Progenitor cell of endocrine pancreas (in vitro differentiated cells): ENCODE measurements at regions not wholly inside any gene's neighbourhood (a gene's known extent, or its start where the extent isn't known, plus 50 kb on each side); places are given as distances from the start of the nearest gene placed in this dataset.

Experiments
- DNase-seq: peaks from one replicate; pipeline ENCODE4 v3.0.0; 2021; ENCODE audit warnings: low spot score; ENCODE audit not compliant: unreplicated experiment
- H3K27ac Mint-ChIP-seq: 2 replicates; pipeline ENCODE4 v1.8.0; 2021; ENCODE audit warnings: mild to moderate bottlenecking, moderate library complexity, mixed read lengths
- H3K27me3 Mint-ChIP-seq: 2 replicates; pipeline ENCODE4 v1.8.0; 2021; ENCODE audit warnings: mixed read lengths
- H3K36me3 Mint-ChIP-seq: 2 replicates; pipeline ENCODE4 v1.8.0; 2022; ENCODE audit warnings: mixed read lengths; ENCODE audit not compliant: insufficient read depth
- H3K4me1 Mint-ChIP-seq: 2 replicates; pipeline ENCODE4 v1.8.0; 2021; ENCODE audit warnings: low read depth, mixed read lengths
- H3K4me3 Mint-ChIP-seq: 2 replicates; pipeline ENCODE4 v1.8.0; 2021; ENCODE audit warnings: low read depth, mild to moderate bottlenecking, moderate library complexity, mixed read lengths
- H3K9me3 Mint-ChIP-seq: 2 replicates; pipeline ENCODE4 v1.8.0; 2021; ENCODE audit warnings: low read depth, mixed read lengths
- CTCF ChIP-seq: fragments of 200-600 bp; sonication (generic); IDR thresholded peaks from one replicate; pipeline ENCODE4 v1.5.0; 2021; ENCODE audit warnings: antibody characterized with exemption, mild to moderate bottlenecking; ENCODE audit not compliant: unreplicated experiment

GRCh38 chr6:1110164-1110563 is 201.7 kb upstream of the FOXQ1 start:
- TF ChIP-seq CTCF: no peak
- no peak for DNase-seq

GRCh38 chr6:1109134-1109533 is 202.8 kb upstream of the FOXQ1 start:
- DNase-seq: no peak
- Mint-ChIP-seq H3K36me3 (no peaks in the 10 kb centered on the region), H3K27ac (no peak overlapping the region), H3K4me1 (no peaks in the 10 kb centered on the region), H3K9me3 (no peaks in the 10 kb centered on the region), H3K4me3 (no peak overlapping the region), H3K27me3 (no peaks in the 10 kb centered on the region)
- no peak for TF ChIP-seq CTCF

More at GRCh38 chr6:1110164-1110563, 201.7 kb upstream of the FOXQ1 start:
- H3K36me3 Mint-ChIP-seq: no peaks in the 10 kb centered on the region
- H3K27me3 Mint-ChIP-seq: peaks cover 7% of the 10 kb centered on the region
- no peaks in the 10 kb centered on the region for H3K9me3 Mint-ChIP-seq
- H3K4me1 Mint-ChIP-seq: peaks cover 1% of the 10 kb centered on the region
- no peak overlapping the region for H3K27ac Mint-ChIP-seq
- H3K4me3 Mint-ChIP-seq: no peak overlapping the region

GRCh38 chr6:1108198-1108597 is 203.7 kb upstream of the FOXQ1 start:
- no peaks in the 10 kb centered on the region for H3K27me3 Mint-ChIP-seq
- no peak for DNase-seq
- no peaks in the 10 kb centered on the region for H3K9me3 Mint-ChIP-seq
- H3K4me1 Mint-ChIP-seq: no peaks in the 10 kb centered on the region
- H3K36me3 Mint-ChIP-seq: no peaks in the 10 kb centered on the region
- no peak for TF ChIP-seq CTCF
- H3K27ac Mint-ChIP-seq: no peak overlapping the region
- H3K4me3 Mint-ChIP-seq: no peak overlapping the region

- DNase-seq: no peak
- Mint-ChIP-seq H3K27me3 (no peaks in the 10 kb centered on the region), H3K4me3 (no peak overlapping the region), H3K4me1 (no peaks in the 10 kb centered on the region), H3K36me3 (no peaks in the 10 kb centered on the region), H3K27ac (no peak overlapping the region), H3K9me3 (no peaks in the 10 kb centered on the region)
- no peak for TF ChIP-seq CTCF
These were observed 204.3 kb upstream of the FOXQ1 start for GRCh38 chr6:1107578-1107977.

GRCh38 chr6:1105833-1106400 is 206.0 kb upstream of the FOXQ1 start:
- no peaks in the 10 kb centered on the region for H3K4me1 Mint-ChIP-seq
- H3K36me3 Mint-ChIP-seq: no peaks in the 10 kb centered on the region

More at GRCh38 chr6:1105833-1106400, 206.0 kb upstream of the FOXQ1 start:
- no peak for TF ChIP-seq CTCF
- Mint-ChIP-seq H3K27ac (no peak overlapping the region), H3K9me3 (no peaks in the 10 kb centered on the region), H3K27me3 (peaks cover 7% of the 10 kb centered on the region), H3K4me3 (no peak overlapping the region)
- no peak for DNase-seq
